CD14-positive monocyte (primary cell): ENCODE measurements at regions not wholly inside any gene's neighbourhood (a gene's known extent, or its start where the extent isn't known, plus 50 kb on each side); places are given as distances from the start of the nearest gene placed in this dataset.

Source experiments
- DNase-seq, 3 donors: peaks; one replicate each; pipeline ENCODE4 v3.0.0-alpha.2; 2011 to 2022
- H2AFZ ChIP-seq: 2 replicates; pipeline ENCODE4 v1.6.0; 2012; ENCODE audit warnings: mild to moderate bottlenecking, low read depth, low read length, inconsistent platforms; ENCODE audit not compliant: insufficient read depth, poor library complexity, severe bottlenecking
- H3K27ac ChIP-seq, 2 donors: 1 replicate in 1 of 2; 2 replicates in 1 of 2; pipeline ENCODE4 v1.5.1; 2012 to 2013; ENCODE audit warnings: low read length in 2 of 2, control low read depth in 1 of 2, inconsistent platforms in 1 of 2, low read depth in 1 of 2, mild to moderate bottlenecking in 1 of 2
- H3K27me3 ChIP-seq, 2 donors: one replicate each; pipeline versions ENCODE4 v1.6.0 to v1.6.1; 2011 to 2013; ENCODE audit warnings: low read length in 2 of 2; ENCODE audit not compliant: control insufficient read depth in 2 of 2, insufficient read depth in 2 of 2
- H3K36me3 ChIP-seq, 2 donors: replicated peaks in 1 of 2; 1 replicate in 1 of 2; 2 replicates in 1 of 2; pipeline versions ENCODE4 v1.5.1 to v1.6.1; 2012 to 2013; ENCODE audit warnings: low read length in 2 of 2, control low read depth in 1 of 2, inconsistent platforms in 1 of 2, mild to moderate bottlenecking in 1 of 2; ENCODE audit not compliant: insufficient read depth in 2 of 2, control insufficient read depth in 1 of 2
- H3K4me1 ChIP-seq, 2 donors: 1 replicate in 1 of 2; 2 replicates in 1 of 2; pipeline versions ENCODE4 v1.5.1 to v1.6.1; 2012 to 2013; ENCODE audit warnings: low read length in 2 of 2, control low read depth in 1 of 2, inconsistent platforms in 1 of 2, mild to moderate bottlenecking in 1 of 2, moderate library complexity in 1 of 2; ENCODE audit not compliant: insufficient read depth in 2 of 2, control insufficient read depth in 1 of 2
- H3K4me2 ChIP-seq: replicated peaks from 2 replicates; pipeline ENCODE3; 2012; ENCODE audit warnings: low read length, moderate library complexity, mild to moderate bottlenecking; ENCODE audit not compliant: poor library complexity, severe bottlenecking; ENCODE audit errors: extremely low read depth
- H3K4me3 ChIP-seq, 3 experiments: fragments of 200-600 bp in 1 of 3; sonication (generic) in 1 of 3; replicated peaks in 1 of 3; 1 replicate in 2 of 3; 2 replicates in 1 of 3; pipeline ENCODE4 v1.5.1; 2011 to 2013; ENCODE audit warnings: low read length in 3 of 3, mild to moderate bottlenecking in 3 of 3, control low read depth in 2 of 3, low read depth in 2 of 3, inconsistent platforms in 1 of 3, moderate library complexity in 1 of 3
- H3K79me2 ChIP-seq: 2 replicates; pipeline ENCODE4 v1.6.0; 2012; ENCODE audit warnings: mild to moderate bottlenecking, control low read depth, inconsistent platforms, low read length, moderate library complexity; ENCODE audit not compliant: insufficient read depth
- H3K9ac ChIP-seq: 2 replicates; pipeline ENCODE4 v1.6.0; 2017; ENCODE audit warnings: low read length, mild to moderate bottlenecking; ENCODE audit not compliant: insufficient read depth, poor library complexity, severe bottlenecking
- H3K9me3 ChIP-seq, 2 donors: replicated peaks in 1 of 2; 1 replicate in 1 of 2; 2 replicates in 1 of 2; pipeline versions ENCODE4 v1.5.1 to v1.6.1; 2012 to 2013; ENCODE audit warnings: low read length in 2 of 2, control low read depth in 1 of 2; ENCODE audit not compliant: control insufficient read depth in 1 of 2, insufficient read depth in 1 of 2
- H4K20me1 ChIP-seq: 2 replicates; pipeline ENCODE4 v1.6.0; 2012; ENCODE audit warnings: mild to moderate bottlenecking, low read length, control low read depth, moderate library complexity; ENCODE audit not compliant: insufficient read depth
- H3K27ac Mint-ChIP-seq, 7 donors: one replicate each; pipeline ENCODE4 v1.8.0; 2020; ENCODE audit warnings: mild to moderate bottlenecking in 7 of 7, mixed read lengths in 7 of 7, moderate library complexity in 6 of 7, inconsistent platforms in 2 of 7
- H3K27me3 Mint-ChIP-seq, 3 donors: one replicate each; pipeline ENCODE4 v1.8.0; 2021 to 2022; ENCODE audit warnings: low read depth in 3 of 3, mild to moderate bottlenecking in 3 of 3, mixed read lengths in 3 of 3, moderate library complexity in 3 of 3, inconsistent platforms in 1 of 3
- H3K36me3 Mint-ChIP-seq, 2 donors: one replicate each; pipeline ENCODE4 v1.8.0; 2020; ENCODE audit warnings: mixed read lengths in 2 of 2, inconsistent platforms in 1 of 2, mild to moderate bottlenecking in 1 of 2
- H3K4me1 Mint-ChIP-seq: one replicate; pipeline ENCODE4 v1.8.0; 2020; ENCODE audit warnings: mild to moderate bottlenecking, mixed read lengths
- H3K4me3 Mint-ChIP-seq, 2 donors: one replicate each; pipeline ENCODE4 v1.8.0; 2020; ENCODE audit warnings: mild to moderate bottlenecking in 2 of 2, mixed read lengths in 2 of 2, moderate library complexity in 1 of 2
- H3K9me3 Mint-ChIP-seq, 7 donors: one replicate each; pipeline ENCODE4 v1.8.0; 2020 to 2022; ENCODE audit warnings: mixed read lengths in 7 of 7, mild to moderate bottlenecking in 6 of 7, moderate library complexity in 6 of 7, inconsistent platforms in 2 of 7
- WGBS: methylation state at CpG from one replicate; pipeline ENCODE4 v1.1.5; 2013; ENCODE audit warnings: missing lambda C conversion rate; ENCODE audit not compliant: insufficient coverage; 5-methylcytosine and 5-hydroxymethylcytosine counted together
- intact Hi-C, 2 donors: fragments of 100-400 bp; cut with micrococcal nuclease; formaldehyde crosslinking; loops; one replicate each; pipeline versions ENCODE4 v1.15.0 to v1.15.1; 2023
- TF ChIP-seq, protein P1 (sequence below): fragments of 200-600 bp; IDR thresholded peaks from one replicate; pipeline ENCODE4 v1.8.0; 2022; ENCODE audit warnings: antibody characterized with exemption, mild to moderate bottlenecking

DNA sequence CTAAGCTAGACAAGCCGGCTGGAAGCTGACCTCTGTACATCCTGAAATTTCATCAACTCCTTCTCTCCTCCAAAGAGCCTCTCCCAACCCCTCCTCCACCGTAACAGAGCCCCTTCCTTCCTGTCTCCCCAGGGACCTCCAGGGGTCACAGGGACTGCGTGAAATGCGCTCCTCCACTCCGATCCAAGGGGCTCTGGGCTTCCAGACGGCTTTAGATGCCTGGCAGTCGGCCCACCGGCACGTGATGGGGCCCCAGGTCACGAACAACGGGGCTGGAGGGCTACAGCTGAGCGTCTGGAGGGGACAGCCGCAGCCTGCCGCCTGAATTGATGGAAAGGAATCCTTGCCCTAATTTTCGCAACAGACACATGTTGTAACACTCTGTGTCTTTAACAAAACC lies 264.1 kb downstream of the MN1 start:
- H3K27me3 Mint-ChIP-seq = peaks cover 1 to 7% (median 4%) of the 10 kb centered on the region in 3 donors
- no peaks in the 10 kb centered on the region for H3K36me3 ChIP-seq
- H3K27ac Mint-ChIP-seq = no peak overlapping the region
- no peak overlapping the region for H3K4me2 ChIP-seq
- H3K9ac ChIP-seq = no peak overlapping the region
- no peak overlapping the region for H3K4me3 Mint-ChIP-seq
- no peaks in the 10 kb centered on the region for H4K20me1 ChIP-seq
- no peaks in the 10 kb centered on the region for H3K27me3 ChIP-seq
- H3K4me1 ChIP-seq = no peaks in the 10 kb centered on the region
- DNase-seq = no peak
- H3K36me3 Mint-ChIP-seq = no peaks in the 10 kb centered on the region
- peaks cover 4% of the 10 kb centered on the region for H3K4me1 Mint-ChIP-seq
- no peaks in the 10 kb centered on the region for H3K9me3 ChIP-seq
- 49% methylated on average over 11 of the region's 15 CpGs for WGBS
- H2AFZ ChIP-seq = no peak overlapping the region
- H3K4me3 ChIP-seq = no peak overlapping the region
- peaks cover 0 to 2% (median 0%) of the 10 kb centered on the region in 7 donors for H3K9me3 Mint-ChIP-seq
- no peak overlapping the region for H3K27ac ChIP-seq
- intact Hi-C loops = no loop called here
- no peaks in the 10 kb centered on the region for H3K79me2 ChIP-seq
- TF ChIP-seq, protein P1, sequence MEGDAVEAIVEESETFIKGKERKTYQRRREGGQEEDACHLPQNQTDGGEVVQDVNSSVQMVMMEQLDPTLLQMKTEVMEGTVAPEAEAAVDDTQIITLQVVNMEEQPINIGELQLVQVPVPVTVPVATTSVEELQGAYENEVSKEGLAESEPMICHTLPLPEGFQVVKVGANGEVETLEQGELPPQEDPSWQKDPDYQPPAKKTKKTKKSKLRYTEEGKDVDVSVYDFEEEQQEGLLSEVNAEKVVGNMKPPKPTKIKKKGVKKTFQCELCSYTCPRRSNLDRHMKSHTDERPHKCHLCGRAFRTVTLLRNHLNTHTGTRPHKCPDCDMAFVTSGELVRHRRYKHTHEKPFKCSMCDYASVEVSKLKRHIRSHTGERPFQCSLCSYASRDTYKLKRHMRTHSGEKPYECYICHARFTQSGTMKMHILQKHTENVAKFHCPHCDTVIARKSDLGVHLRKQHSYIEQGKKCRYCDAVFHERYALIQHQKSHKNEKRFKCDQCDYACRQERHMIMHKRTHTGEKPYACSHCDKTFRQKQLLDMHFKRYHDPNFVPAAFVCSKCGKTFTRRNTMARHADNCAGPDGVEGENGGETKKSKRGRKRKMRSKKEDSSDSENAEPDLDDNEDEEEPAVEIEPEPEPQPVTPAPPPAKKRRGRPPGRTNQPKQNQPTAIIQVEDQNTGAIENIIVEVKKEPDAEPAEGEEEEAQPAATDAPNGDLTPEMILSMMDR = no peak

- Histone ChIP-seq H3K27ac (no peak overlapping the region), H3K4me2 (no peak overlapping the region), H2AFZ (no peak overlapping the region), H3K9me3 (no peaks in the 10 kb centered on the region), H3K4me3 (no peak overlapping the region), H3K36me3 (no peaks in the 10 kb centered on the region), H3K79me2 (no peaks in the 10 kb centered on the region), H4K20me1 (no peaks in the 10 kb centered on the region), H3K4me1 (no peaks in the 10 kb centered on the region), H3K27me3 (no peaks in the 10 kb centered on the region), H3K9ac (no peak overlapping the region)
- peaks cover 4% of the 10 kb centered on the region for H3K4me1 Mint-ChIP-seq
- 94% methylated on average over 12 of the region's 13 CpGs for WGBS
- TF ChIP-seq, protein P1 = no peak
- peaks cover 0 to 2% (median 0%) of the 10 kb centered on the region in 7 donors for H3K9me3 Mint-ChIP-seq
- no peak for DNase-seq
- intact Hi-C loops = no loop called here
- no peak overlapping the region for H3K27ac Mint-ChIP-seq
- H3K36me3 Mint-ChIP-seq = no peaks in the 10 kb centered on the region
- no peak overlapping the region for H3K4me3 Mint-ChIP-seq
- peaks cover 1 to 7% (median 4%) of the 10 kb centered on the region in 3 donors for H3K27me3 Mint-ChIP-seq
These were observed 262.9 kb downstream of the MN1 start for GRCh38 chr22:27538666-27539065.
